IPS DF 4.7 (cell line): ENCODE measurements at regions not wholly inside any gene's neighbourhood (a gene's known extent, or its start where the extent isn't known, plus 50 kb on each side); places are given as distances from the start of the nearest gene placed in this dataset.
"Not testable (repeated sequence)": the region's sequence is repeated elsewhere in the genome, so short reads cannot be mapped to it uniquely, and the experiment has no call there.

Source experiments
- DNase-seq: peaks from one replicate; pipeline ENCODE4 v3.0.0-alpha.2; 2013; ENCODE audit warnings: low spot score; ENCODE audit errors: extremely low read depth

- DNase-seq: not testable (repeated sequence)
These were observed 336.5 kb downstream of the NR2F2 start for GRCh38 chr15:96666979-96667378.

GRCh38 chr15:96670389-96670788 lies 339.9 kb downstream of the NR2F2 start:
- DNase-seq: no peak

- no peak for DNase-seq
These were observed 342.1 kb downstream of the NR2F2 start for GRCh38 chr15:96672629-96673028.

GRCh38 chr15:96678386-96678785 lies 347.9 kb downstream of the NR2F2 start:
- DNase-seq: no peak

GRCh38 chr15:96687388-96688107 lies 357.0 kb downstream of the NR2F2 start:
- no peak for DNase-seq

- DNase-seq: no peak
These were observed 360.2 kb downstream of the NR2F2 start for GRCh38 chr15:96690733-96691132.

- no peak for DNase-seq
These were observed 362.3 kb downstream of the NR2F2 start for GRCh38 chr15:96692826-96693225.

GRCh38 chr15:96693515-96693914 lies 363.0 kb downstream of the NR2F2 start:
- DNase-seq: no peak

- DNase-seq: no peak
These were observed 363.6 kb downstream of the NR2F2 start for GRCh38 chr15:96693990-96694517.

GRCh38 chr15:96695426-96695825 lies 364.9 kb downstream of the NR2F2 start:
- DNase-seq: no peak

- no peak for DNase-seq
These were observed 369.4 kb downstream of the NR2F2 start for GRCh38 chr15:96699871-96700401.

- no peak for DNase-seq
These were observed 370.1 kb downstream of the NR2F2 start for GRCh38 chr15:96700555-96700954.

- no peak for DNase-seq
These were observed 370.9 kb downstream of the NR2F2 start for GRCh38 chr15:96701443-96701842.

GRCh38 chr15:96701877-96702276 lies 371.4 kb downstream of the NR2F2 start:
- no peak for DNase-seq

GRCh38 chr15:96702589-96702988 lies 372.1 kb downstream of the NR2F2 start:
- DNase-seq: no peak

GRCh38 chr15:96703091-96703490 lies 372.6 kb downstream of the NR2F2 start:
- no peak for DNase-seq

GRCh38 chr15:96703794-96704550 lies 373.5 kb downstream of the NR2F2 start:
- no peak for DNase-seq

GRCh38 chr15:96716075-96716474 lies 385.6 kb downstream of the NR2F2 start:
- DNase-seq: no peak

- DNase-seq: no peak
These were observed 386.0 kb downstream of the NR2F2 start for GRCh38 chr15:96716478-96716877.

GRCh38 chr15:96720251-96720650 lies 389.8 kb downstream of the NR2F2 start:
- DNase-seq: no peak

GRCh38 chr15:96720656-96721055 lies 390.2 kb downstream of the NR2F2 start:
- DNase-seq: no peak

- no peak for DNase-seq
These were observed 398.1 kb downstream of the NR2F2 start for GRCh38 chr15:96728591-96728990.
